LNCaP clone FGC (cell line): ENCODE measurements at regions not wholly inside any gene's neighbourhood (a gene's known extent, or its start where the extent isn't known, plus 50 kb on each side); places are given as distances from the start of the nearest gene placed in this dataset.

Experiments used
- DNase-seq: peaks from one replicate; pipeline ENCODE4 v3.0.0-alpha.2; 2011; ENCODE audit warnings: low read depth
- H3K4me3 ChIP-seq: 2 replicates; pipeline ENCODE4 v1.5.1; 2011; ENCODE audit warnings: mild to moderate bottlenecking, low read depth, low read length, control low read depth
- TF ChIP-seq, protein P1 (sequence below): IDR thresholded peaks from 2 replicates; pipeline ENCODE4 v1.5.1; 2012; ENCODE audit warnings: mild to moderate bottlenecking; ENCODE audit not compliant: control insufficient read depth, insufficient read depth; ENCODE audit errors: extremely low read depth

- TF ChIP-seq, protein P1, sequence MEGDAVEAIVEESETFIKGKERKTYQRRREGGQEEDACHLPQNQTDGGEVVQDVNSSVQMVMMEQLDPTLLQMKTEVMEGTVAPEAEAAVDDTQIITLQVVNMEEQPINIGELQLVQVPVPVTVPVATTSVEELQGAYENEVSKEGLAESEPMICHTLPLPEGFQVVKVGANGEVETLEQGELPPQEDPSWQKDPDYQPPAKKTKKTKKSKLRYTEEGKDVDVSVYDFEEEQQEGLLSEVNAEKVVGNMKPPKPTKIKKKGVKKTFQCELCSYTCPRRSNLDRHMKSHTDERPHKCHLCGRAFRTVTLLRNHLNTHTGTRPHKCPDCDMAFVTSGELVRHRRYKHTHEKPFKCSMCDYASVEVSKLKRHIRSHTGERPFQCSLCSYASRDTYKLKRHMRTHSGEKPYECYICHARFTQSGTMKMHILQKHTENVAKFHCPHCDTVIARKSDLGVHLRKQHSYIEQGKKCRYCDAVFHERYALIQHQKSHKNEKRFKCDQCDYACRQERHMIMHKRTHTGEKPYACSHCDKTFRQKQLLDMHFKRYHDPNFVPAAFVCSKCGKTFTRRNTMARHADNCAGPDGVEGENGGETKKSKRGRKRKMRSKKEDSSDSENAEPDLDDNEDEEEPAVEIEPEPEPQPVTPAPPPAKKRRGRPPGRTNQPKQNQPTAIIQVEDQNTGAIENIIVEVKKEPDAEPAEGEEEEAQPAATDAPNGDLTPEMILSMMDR: no peak
- no peak overlapping the region for H3K4me3 ChIP-seq
- no peak for DNase-seq
Observed at GRCh38 chr1:55574691-55575225, 359.6 kb upstream of the USP24 start.

DNA sequence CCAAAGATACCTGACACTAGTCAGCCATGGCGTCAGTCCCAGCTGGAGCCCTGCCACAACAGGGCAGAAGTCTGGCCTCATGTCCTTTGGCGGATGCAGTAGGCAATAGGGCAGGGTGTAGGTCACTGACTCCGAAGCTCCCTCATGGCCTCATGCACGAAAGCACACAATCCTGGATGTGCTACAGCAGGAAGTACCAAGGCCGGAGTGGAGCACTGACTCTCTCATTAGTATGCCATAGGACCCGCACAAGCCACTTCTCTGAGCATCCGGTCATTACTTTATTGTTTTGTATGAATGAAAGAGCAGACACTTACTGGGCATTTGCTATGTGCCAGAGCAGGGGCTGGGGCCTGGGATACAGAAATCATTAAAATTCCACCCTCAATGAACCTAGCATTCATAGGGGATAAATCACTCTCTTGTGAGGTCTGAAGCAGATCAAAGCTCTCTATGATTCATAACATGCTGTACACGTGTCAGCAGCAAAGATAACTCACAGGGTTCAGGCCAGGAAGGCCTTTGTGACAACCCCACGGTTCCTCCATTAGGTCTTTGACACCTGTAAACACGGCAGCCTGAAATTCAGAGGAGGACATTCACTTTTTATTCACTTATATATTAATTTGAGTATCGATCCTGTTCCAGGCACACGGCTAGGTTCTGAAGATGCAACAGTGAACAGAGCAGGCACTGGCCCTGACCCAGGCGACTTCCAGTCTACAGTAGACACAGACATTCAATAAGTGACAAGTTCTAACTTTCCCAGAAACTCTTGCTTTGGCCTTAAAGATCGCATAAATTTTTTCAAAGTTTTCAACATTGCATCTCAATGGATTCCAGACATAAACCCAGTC lies 357.9 kb upstream of the USP24 start:
- DNase-seq: no peak
- TF ChIP-seq, protein P1: no peak
- no peak overlapping the region for H3K4me3 ChIP-seq

DNA sequence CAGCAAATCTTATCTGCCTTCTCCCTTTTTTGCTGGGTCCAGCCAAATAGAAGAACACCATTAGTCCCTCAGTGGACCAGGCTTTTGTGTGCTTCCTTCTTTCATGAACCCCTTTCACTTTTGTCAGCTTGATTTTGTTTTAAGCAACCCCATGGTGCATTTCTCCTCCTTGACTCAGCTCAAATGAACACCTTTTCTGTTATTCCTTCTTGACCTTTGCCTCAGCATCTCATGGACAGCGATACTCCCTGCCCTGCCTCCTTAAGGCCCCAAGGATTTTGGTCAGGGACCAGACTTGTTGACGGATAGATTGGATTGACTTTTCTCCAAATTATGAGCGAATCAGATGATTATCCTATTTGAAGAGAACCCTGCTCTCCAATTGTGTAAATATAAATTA lies 356.6 kb upstream of the USP24 start:
- no peak for DNase-seq
- TF ChIP-seq, protein P1: no peak
- H3K4me3 ChIP-seq: no peak overlapping the region

DNA sequence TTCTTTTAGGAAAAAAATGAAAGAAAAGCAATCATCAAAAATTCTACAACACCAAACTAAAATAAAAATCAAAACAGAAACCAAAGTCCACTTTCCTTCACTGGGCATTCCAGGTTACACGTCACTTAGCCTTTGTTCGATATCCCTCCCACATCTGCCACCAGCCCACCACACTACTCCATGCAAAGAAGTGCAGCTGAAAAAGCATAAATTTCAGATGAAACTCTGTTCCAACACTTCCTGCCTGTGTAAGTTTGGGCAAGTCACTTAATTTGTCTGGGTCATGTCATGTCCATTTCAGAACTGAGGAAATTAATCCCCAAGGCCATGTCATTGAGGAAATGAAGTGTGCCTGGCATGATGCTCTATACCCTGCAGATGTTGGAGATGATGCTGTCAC lies 354.3 kb upstream of the USP24 start:
- no peak overlapping the region for H3K4me3 ChIP-seq
- TF ChIP-seq, protein P1: no peak
- DNase-seq: no peak

GRCh38 chr1:55568732-55569131 lies 353.6 kb upstream of the USP24 start:
- TF ChIP-seq, protein P1: no peak
- no peak for DNase-seq
- no peak overlapping the region for H3K4me3 ChIP-seq

DNA sequence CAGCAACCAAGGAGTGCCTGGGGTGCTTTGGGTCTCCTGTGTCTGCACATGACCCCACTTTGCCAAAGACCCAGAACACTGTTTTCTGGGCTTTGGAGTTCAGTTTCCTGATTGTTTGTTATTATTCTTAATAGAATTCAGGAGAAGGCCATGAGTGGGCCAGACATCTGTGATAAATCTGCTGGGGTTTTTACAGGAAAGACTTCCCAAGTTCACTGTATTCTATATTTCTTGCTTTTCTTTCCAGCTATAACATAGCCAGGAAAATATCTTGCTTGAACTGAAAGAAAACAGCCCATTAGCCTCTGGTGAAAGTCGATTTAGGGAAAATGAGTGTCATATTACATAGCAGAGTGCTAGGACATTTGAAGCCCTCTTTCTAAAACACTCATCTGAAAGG lies 345.1 kb upstream of the USP24 start:
- no peak for DNase-seq
- TF ChIP-seq, protein P1: no peak
- H3K4me3 ChIP-seq: no peak overlapping the region
